Stimulated activated CD4-positive, alpha-beta T cell treated with anti-CD3 and anti-CD28 coated beads, Interleukin-15, amount 100 ng/mL, for 1 hour (primary cell): ENCODE measurements at regions not wholly inside any gene's neighbourhood (a gene's known extent, or its start where the extent isn't known, plus 50 kb on each side); places are given as distances from the start of the nearest gene placed in this dataset.
"Not testable (repeated sequence)": the region's sequence is repeated elsewhere in the genome, so short reads cannot be mapped to it uniquely, and the experiment has no call there.

Experiments used
- DNase-seq, 2 donors: peaks; one replicate each; pipeline ENCODE4 v3.0.0-alpha.2; 2020; ENCODE audit warnings: low read depth in 1 of 2, low spot score in 1 of 2

GRCh38 chrX:22526339-22526738 lies 253.6 kb downstream of the CBLL2 start:
- DNase-seq, result no peak

GRCh38 chrX:22527302-22527701 lies 254.6 kb downstream of the CBLL2 start:
- DNase-seq, result no peak

GRCh38 chrX:22533898-22534297 lies 261.2 kb downstream of the CBLL2 start:
- no peak for DNase-seq

- DNase-seq, result no peak
Measured at GRCh38 chrX:22534643-22535042, 261.9 kb downstream of the CBLL2 start.

- DNase-seq, result no peak
Measured at GRCh38 chrX:22536746-22537304, 264.1 kb downstream of the CBLL2 start.

GRCh38 chrX:22538580-22538979 lies 265.9 kb downstream of the CBLL2 start:
- DNase-seq, result no peak

- no peak for DNase-seq
Measured at GRCh38 chrX:22541926-22542325, 269.2 kb downstream of the CBLL2 start.

- DNase-seq, result no peak
Measured at GRCh38 chrX:22542641-22543040, 269.9 kb downstream of the CBLL2 start.

GRCh38 chrX:22559506-22559905 lies 286.8 kb downstream of the CBLL2 start:
- no peak for DNase-seq

GRCh38 chrX:22575161-22575845 lies 302.6 kb downstream of the CBLL2 start:
- DNase-seq, result no peak

GRCh38 chrX:22577181-22577580 lies 304.5 kb downstream of the CBLL2 start:
- no peak for DNase-seq

GRCh38 chrX:22585831-22586230 lies 313.1 kb downstream of the CBLL2 start:
- no peak for DNase-seq

GRCh38 chrX:22589845-22590244 lies 317.1 kb downstream of the CBLL2 start:
- DNase-seq, result no peak

- DNase-seq, result no peak
Measured at GRCh38 chrX:22594766-22595165, 322.1 kb downstream of the CBLL2 start.

GRCh38 chrX:22603060-22603459 lies 330.3 kb downstream of the CBLL2 start:
- no peak for DNase-seq

GRCh38 chrX:22609452-22609851 lies 336.7 kb downstream of the CBLL2 start:
- DNase-seq, result not testable (repeated sequence)

- no peak for DNase-seq
Measured at GRCh38 chrX:22616867-22617266, 344.2 kb downstream of the CBLL2 start.

- DNase-seq, result no peak
Measured at GRCh38 chrX:22627576-22627975, 354.9 kb downstream of the CBLL2 start.

- no peak for DNase-seq
Measured at GRCh38 chrX:22628275-22628674, 355.6 kb downstream of the CBLL2 start.

- DNase-seq, result no peak
Measured at GRCh38 chrX:22629105-22629725, 356.5 kb downstream of the CBLL2 start.

GRCh38 chrX:22634083-22634482 lies 361.4 kb downstream of the CBLL2 start:
- DNase-seq, result no peak

GRCh38 chrX:22634751-22635150 lies 362.0 kb downstream of the CBLL2 start:
- DNase-seq, result no peak

- DNase-seq, result no peak
Measured at GRCh38 chrX:22648281-22648680, 351.5 kb upstream of the DDX53 start.
